RWPE2 (cell line): ENCODE measurements at regions not wholly inside any gene's neighbourhood (a gene's known extent, or its start where the extent isn't known, plus 50 kb on each side); places are given as distances from the start of the nearest gene placed in this dataset.

Source experiments
- ATAC-seq: fragments of 200-7000 bp; cut with Tn5 transposase; 3 replicates; pipeline ENCODE4 v1.9.1; 2021; ENCODE audit warnings: low read depth
- DNase-seq: peaks from one replicate; pipeline ENCODE4 v3.0.0-alpha.2; 2020; ENCODE audit warnings: low spot score
- H3K27ac ChIP-seq: fragments of 450-650 bp; 2 replicates; pipeline ENCODE4 v1.5.1; 2017; ENCODE audit warnings: mild to moderate bottlenecking; ENCODE audit not compliant: poor library complexity, severe bottlenecking
- H3K27me3 ChIP-seq: fragments of 250-450 bp; sonication (Bioruptor Pico); 2 replicates; pipeline ENCODE4 v1.5.1; 2021; ENCODE audit warnings: mild to moderate bottlenecking, moderate library complexity; ENCODE audit not compliant: insufficient read depth, poor library complexity, severe bottlenecking
- H3K36me3 ChIP-seq: fragments of 250-450 bp; sonication (Bioruptor Pico); 2 replicates; pipeline ENCODE4 v1.5.1; 2020; ENCODE audit warnings: low read depth, mild to moderate bottlenecking, moderate library complexity
- H3K4me1 ChIP-seq: fragments of 250-450 bp; sonication (Bioruptor Pico); 2 replicates; pipeline ENCODE4 v1.5.1; 2021; ENCODE audit warnings: mild to moderate bottlenecking, moderate library complexity; ENCODE audit not compliant: insufficient read depth, poor library complexity, severe bottlenecking
- H3K4me3 ChIP-seq: fragments of 250-450 bp; sonication (Bioruptor Pico); 2 replicates; pipeline ENCODE4 v1.5.1; 2021; ENCODE audit warnings: mild to moderate bottlenecking, moderate library complexity; ENCODE audit not compliant: severe bottlenecking
- H3K9me3 ChIP-seq: fragments of 250-450 bp; sonication (Bioruptor Pico); 2 replicates; pipeline ENCODE4 v1.5.1; 2021; ENCODE audit warnings: mild to moderate bottlenecking, moderate library complexity; ENCODE audit not compliant: severe bottlenecking
- TF ChIP-seq, protein P1 (sequence below): fragments of 450-650 bp; IDR thresholded peaks from one replicate; pipeline ENCODE4 v1.5.1; 2017; ENCODE audit warnings: mild to moderate bottlenecking, moderate library complexity; ENCODE audit not compliant: poor library complexity, severe bottlenecking

DNA sequence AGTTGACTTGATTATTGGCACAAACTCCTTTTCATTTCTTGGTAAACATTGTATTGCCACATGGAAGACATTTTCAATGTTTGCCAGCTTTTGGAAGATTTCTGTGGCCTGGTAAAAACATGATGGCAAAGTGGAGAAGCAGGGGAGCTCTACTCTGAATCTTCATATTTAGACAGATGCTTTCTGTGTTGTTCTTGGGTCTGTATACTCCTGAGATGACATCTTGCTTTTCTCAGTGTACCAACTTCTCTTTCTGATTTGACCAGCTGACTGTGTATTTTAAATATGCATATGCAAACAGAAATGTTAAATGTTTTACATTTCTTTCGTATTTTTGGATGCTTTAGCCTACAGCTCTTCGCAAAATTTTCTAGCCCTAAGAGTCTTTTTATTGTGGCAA, 366.2 kb upstream of the MON1B start:
- H3K27ac ChIP-seq, result no peak overlapping the region
- no peaks in the 10 kb centered on the region for H3K4me1 ChIP-seq
- H3K4me3 ChIP-seq, result no peak overlapping the region
- H3K36me3 ChIP-seq, result no peaks in the 10 kb centered on the region
- no peaks in the 10 kb centered on the region for H3K27me3 ChIP-seq
- TF ChIP-seq, protein P1, sequence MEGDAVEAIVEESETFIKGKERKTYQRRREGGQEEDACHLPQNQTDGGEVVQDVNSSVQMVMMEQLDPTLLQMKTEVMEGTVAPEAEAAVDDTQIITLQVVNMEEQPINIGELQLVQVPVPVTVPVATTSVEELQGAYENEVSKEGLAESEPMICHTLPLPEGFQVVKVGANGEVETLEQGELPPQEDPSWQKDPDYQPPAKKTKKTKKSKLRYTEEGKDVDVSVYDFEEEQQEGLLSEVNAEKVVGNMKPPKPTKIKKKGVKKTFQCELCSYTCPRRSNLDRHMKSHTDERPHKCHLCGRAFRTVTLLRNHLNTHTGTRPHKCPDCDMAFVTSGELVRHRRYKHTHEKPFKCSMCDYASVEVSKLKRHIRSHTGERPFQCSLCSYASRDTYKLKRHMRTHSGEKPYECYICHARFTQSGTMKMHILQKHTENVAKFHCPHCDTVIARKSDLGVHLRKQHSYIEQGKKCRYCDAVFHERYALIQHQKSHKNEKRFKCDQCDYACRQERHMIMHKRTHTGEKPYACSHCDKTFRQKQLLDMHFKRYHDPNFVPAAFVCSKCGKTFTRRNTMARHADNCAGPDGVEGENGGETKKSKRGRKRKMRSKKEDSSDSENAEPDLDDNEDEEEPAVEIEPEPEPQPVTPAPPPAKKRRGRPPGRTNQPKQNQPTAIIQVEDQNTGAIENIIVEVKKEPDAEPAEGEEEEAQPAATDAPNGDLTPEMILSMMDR, result no peak
- H3K9me3 ChIP-seq, result no peaks in the 10 kb centered on the region
- DNase-seq (no peak), ATAC-seq (no peak)

DNA sequence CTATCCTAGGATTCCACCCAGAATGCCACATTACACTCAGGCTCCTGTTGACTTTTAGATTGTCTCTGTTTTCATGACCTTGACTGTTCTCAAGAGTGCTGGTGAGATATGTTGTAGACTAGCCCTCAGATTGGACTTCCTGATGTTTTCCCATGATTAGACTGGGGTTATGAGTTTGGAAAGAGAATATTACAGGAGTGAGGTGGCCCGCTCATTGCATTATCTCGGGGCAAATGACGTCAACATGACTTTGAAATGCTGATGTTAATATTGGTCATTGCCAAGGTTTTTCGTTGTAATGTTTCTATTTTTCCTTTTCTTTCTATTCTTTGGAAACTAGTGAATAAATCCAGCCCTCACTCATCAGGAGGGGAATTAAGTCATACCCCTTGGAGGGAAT, 355.7 kb upstream of the MON1B start:
- H3K36me3 ChIP-seq, result no peaks in the 10 kb centered on the region
- no peaks in the 10 kb centered on the region for H3K4me1 ChIP-seq
- TF ChIP-seq, protein P1, result no peak
- no peak overlapping the region for H3K27ac ChIP-seq
- H3K9me3 ChIP-seq, result no peaks in the 10 kb centered on the region
- no peak overlapping the region for H3K4me3 ChIP-seq
- DNase-seq (no peak), ATAC-seq (no peak)
- no peaks in the 10 kb centered on the region for H3K27me3 ChIP-seq

DNA sequence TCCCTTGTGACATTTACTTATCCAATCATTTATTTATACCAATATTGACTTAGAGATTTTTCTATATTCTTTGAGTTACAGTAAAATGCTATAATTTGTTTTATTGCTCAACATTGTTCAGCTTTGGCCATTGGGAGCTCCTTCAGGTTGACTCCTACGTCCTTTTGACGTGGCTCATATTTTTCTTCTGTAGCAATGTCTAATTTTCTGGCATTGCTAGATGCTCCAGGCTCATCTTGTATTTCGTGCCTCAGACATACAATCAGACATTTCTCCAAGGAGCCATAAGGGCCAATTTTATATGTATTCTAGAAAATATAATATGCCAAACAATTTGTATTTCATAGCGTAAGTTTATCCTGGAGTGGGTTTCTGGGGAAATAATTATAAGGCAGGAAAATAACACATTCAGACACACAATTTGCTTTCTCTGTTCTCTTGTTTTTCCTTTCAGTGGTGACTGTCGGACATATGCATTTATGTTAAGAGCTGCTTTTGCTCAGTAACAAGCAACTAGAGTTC, 355.1 kb upstream of the MON1B start:
- Histone ChIP-seq H3K27ac (no peak overlapping the region), H3K27me3 (no peaks in the 10 kb centered on the region), H3K9me3 (no peaks in the 10 kb centered on the region), H3K36me3 (no peaks in the 10 kb centered on the region), H3K4me3 (no peak overlapping the region), H3K4me1 (no peaks in the 10 kb centered on the region)
- no peak for ATAC-seq
- DNase-seq, result no peak
- TF ChIP-seq, protein P1, result no peak

DNA sequence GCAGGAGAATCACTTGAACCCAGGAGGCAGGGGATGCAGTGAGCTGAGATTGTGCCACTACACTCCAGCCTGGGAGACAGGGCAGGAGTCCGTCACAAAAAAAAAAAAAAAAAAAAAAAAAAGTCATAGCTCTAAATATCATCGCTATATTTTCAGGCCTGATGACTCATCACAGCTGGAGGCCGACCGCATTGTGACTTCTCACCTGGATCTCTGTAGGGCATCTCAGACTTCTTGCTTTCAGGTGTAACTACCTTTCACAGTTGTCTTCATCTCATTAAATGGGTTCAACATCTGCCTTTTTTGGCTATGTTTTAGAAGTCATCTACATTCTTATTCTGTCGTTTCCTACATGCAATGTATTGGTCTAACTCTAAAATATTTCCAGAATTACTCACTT, 353.1 kb upstream of the MON1B start:
- Histone ChIP-seq H3K9me3 (no peaks in the 10 kb centered on the region), H3K27me3 (no peaks in the 10 kb centered on the region), H3K4me1 (no peaks in the 10 kb centered on the region), H3K36me3 (no peaks in the 10 kb centered on the region), H3K4me3 (no peak overlapping the region), H3K27ac (no peak overlapping the region)
- TF ChIP-seq, protein P1, result no peak
- ATAC-seq (no peak), DNase-seq (no peak)

DNA sequence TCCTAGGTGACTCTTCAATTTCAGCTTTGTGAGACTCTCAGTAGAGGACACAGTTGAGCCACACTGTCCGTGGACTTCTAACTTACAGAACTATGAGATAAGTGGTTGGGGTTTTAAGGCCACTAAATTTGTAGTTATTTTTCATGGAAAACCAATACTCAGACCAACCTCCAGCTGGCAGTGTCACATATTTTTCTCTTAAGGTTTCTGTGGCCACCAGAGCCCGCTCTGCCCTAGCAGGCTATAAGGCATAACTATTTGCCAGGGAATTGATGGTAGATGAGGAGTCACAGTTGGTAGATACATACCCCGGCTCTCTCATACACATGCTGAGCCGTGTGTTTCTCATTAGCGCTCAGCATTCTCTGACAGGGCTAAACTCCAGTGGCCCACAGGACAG, 336.8 kb upstream of the MON1B start:
- Histone ChIP-seq H3K36me3 (no peaks in the 10 kb centered on the region), H3K27ac (no peak overlapping the region), H3K4me3 (no peak overlapping the region), H3K4me1 (no peaks in the 10 kb centered on the region), H3K9me3 (no peaks in the 10 kb centered on the region), H3K27me3 (peaks cover 10% of the 10 kb centered on the region)
- TF ChIP-seq, protein P1, result peak; percentile 18
- DNase-seq, result no peak
- ATAC-seq, result 0 out of 3 replicates have a peak, but pooled peaks have one; percentile 17
